H1 (cell line): ENCODE measurements at regions not wholly inside any gene's neighbourhood (a gene's known extent, or its start where the extent isn't known, plus 50 kb on each side); places are given as distances from the start of the nearest gene placed in this dataset.

Experiments used
- CTCF ChIA-PET: fragments of 300-600 bp; sonication (Branson Sonifier 250); formaldehyde crosslinking; loops from one replicate; lab custom pipeline; 2021; ENCODE audit not compliant: partially characterized antibody; lab: Charles Lee
- POLR2A ChIA-PET: fragments of 300-600 bp; sonication (Branson Sonifier 250); formaldehyde crosslinking; loops from one replicate; lab custom pipeline; 2021; ENCODE audit warnings: inconsistent platforms; ENCODE audit not compliant: partially characterized antibody; lab: Charles Lee
- DNase-seq, 2 experiments: peaks; one replicate each; pipeline versions ENCODE4 v3.0.0 to v3.0.0-alpha.2; 2010 to 2022; ENCODE audit warnings: low spot score in 2 of 2, low read depth in 1 of 2, mixed read lengths in 1 of 2
- FAIRE-seq: peaks from 2 replicates; lab custom pipeline; 2011; peaks lifted over from hg19 to GRCh38; lab: Jason Lieb, UNC
- H2AFZ ChIP-seq: 2 replicates; pipeline ENCODE4 v1.8.1; 2012; ENCODE audit warnings: low read length, inconsistent platforms
- H2AK5ac ChIP-seq: 2 replicates; pipeline ENCODE4 v1.6.1; 2013; ENCODE audit warnings: low read depth, low read length
- H2BK120ac ChIP-seq: replicated peaks from 2 replicates; pipeline ENCODE3; 2013; ENCODE audit warnings: low read depth, low read length, inconsistent platforms
- H2BK12ac ChIP-seq: 2 replicates; pipeline ENCODE4 v1.6.1; 2013; ENCODE audit warnings: low read depth, low read length
- H2BK15ac ChIP-seq: 2 replicates; pipeline ENCODE4 v1.6.1; 2013; ENCODE audit warnings: low read length
- H2BK20ac ChIP-seq: 2 replicates; pipeline ENCODE4 v1.6.1; 2013; ENCODE audit warnings: low read length
- H2BK5ac ChIP-seq: 2 replicates; pipeline ENCODE4 v1.6.1; 2013; ENCODE audit warnings: low read depth, low read length
- H3K14ac ChIP-seq: 2 replicates; pipeline ENCODE4 v1.6.1; 2013; ENCODE audit warnings: inconsistent platforms; ENCODE audit not compliant: insufficient read length
- H3K18ac ChIP-seq: 2 replicates; pipeline ENCODE4 v1.6.1; 2013; ENCODE audit warnings: low read length; ENCODE audit errors: extremely low read depth
- H3K23ac ChIP-seq: 2 replicates; pipeline ENCODE4 v1.6.1; 2013; ENCODE audit warnings: inconsistent platforms; ENCODE audit not compliant: insufficient read length
- H3K23me2 ChIP-seq: 2 replicates; pipeline ENCODE4 v1.6.1; 2013; ENCODE audit warnings: low read depth, low read length
- H3K27ac ChIP-seq: 2 replicates; pipeline ENCODE4 v1.6.1; 2011; ENCODE audit warnings: low read depth, low read length, inconsistent platforms
- H3K27me3 ChIP-seq, 4 experiments: replicated peaks in 1 of 4; 1 replicate in 1 of 4; 2 replicates in 3 of 4; pipeline versions ENCODE4 v1.6.1 to v1.8.1; 2011 to 2013; ENCODE audit warnings: low read length in 3 of 4, mild to moderate bottlenecking in 3 of 4, inconsistent platforms in 2 of 4, mixed read lengths in 2 of 4, moderate library complexity in 1 of 4; ENCODE audit not compliant: control insufficient read depth in 3 of 4, insufficient read depth in 3 of 4; ENCODE audit errors: extremely low read depth in 1 of 4
- H3K36me3 ChIP-seq, 4 experiments: 2 replicates each; pipeline versions ENCODE4 v1.6.1 to v1.8.1; 2011 to 2013; ENCODE audit warnings: mild to moderate bottlenecking in 4 of 4, low read length in 3 of 4, moderate library complexity in 2 of 4, control low read depth in 1 of 4, inconsistent platforms in 1 of 4; ENCODE audit not compliant: insufficient read depth in 4 of 4, control insufficient read depth in 2 of 4
- H3K4ac ChIP-seq: replicated peaks from 2 replicates; pipeline ENCODE3; 2013; ENCODE audit warnings: low read length, low read depth, mixed read lengths, inconsistent platforms; ENCODE audit not compliant: insufficient read length
- H3K4me1 ChIP-seq, 4 experiments: replicated peaks in 1 of 4; 1 replicate in 1 of 4; 2 replicates in 3 of 4; pipeline versions ENCODE4 v1.6.1 to v1.8.1; 2011 to 2013; ENCODE audit warnings: low read length in 3 of 4, inconsistent platforms in 2 of 4, mixed read lengths in 1 of 4; ENCODE audit not compliant: insufficient read depth in 4 of 4, control insufficient read depth in 3 of 4
- H3K4me2 ChIP-seq, 2 experiments: 2 replicates each; pipeline versions ENCODE4 v1.6.1 to v1.8.1; 2011 to 2013; ENCODE audit warnings: low read depth in 2 of 2, low read length in 2 of 2, control low read depth in 1 of 2, inconsistent platforms in 1 of 2, mild to moderate bottlenecking in 1 of 2; ENCODE audit not compliant: insufficient read depth in 1 of 2
- H3K4me3 ChIP-seq, 4 experiments: fragments of 200-600, 300-600 bp in 1 of 4; sonication (generic), shearing (Covaris generic), sonication (Bioruptor Twin) in 1 of 4; 2 replicates each; pipeline versions ENCODE4 v1.5.1 to v1.8.1; 2011 to 2016; ENCODE audit warnings: low read length in 4 of 4, low read depth in 3 of 4, control low read depth in 2 of 4, inconsistent platforms in 2 of 4, mild to moderate bottlenecking in 2 of 4, mixed read lengths in 1 of 4, moderate library complexity in 1 of 4; ENCODE audit not compliant: insufficient read depth in 2 of 4; ENCODE audit errors: extremely low read depth in 1 of 4
- H3K56ac ChIP-seq: replicated peaks from 2 replicates; pipeline ENCODE3; 2013; ENCODE audit warnings: low read depth, mild to moderate bottlenecking, mixed read lengths, low read length, inconsistent platforms; ENCODE audit not compliant: insufficient read length
- H3K79me1 ChIP-seq: 2 replicates; pipeline ENCODE4 v1.6.1; 2013; ENCODE audit warnings: low read depth, low read length, control low read depth
- H3K79me2 ChIP-seq, 2 experiments: 2 replicates each; pipeline versions ENCODE4 v1.6.1 to v1.8.1; 2012 to 2013; ENCODE audit warnings: low read length in 2 of 2, mild to moderate bottlenecking in 2 of 2, inconsistent platforms in 1 of 2; ENCODE audit not compliant: insufficient read depth in 2 of 2, control insufficient read depth in 1 of 2
- H3K9ac ChIP-seq, 4 experiments: replicated peaks in 1 of 4; 1 replicate in 1 of 4; 2 replicates in 3 of 4; pipeline versions ENCODE4 v1.6.1 to v1.8.1; 2011 to 2013; ENCODE audit warnings: low read depth in 3 of 4, low read length in 3 of 4, control low read depth in 2 of 4, mild to moderate bottlenecking in 2 of 4, moderate library complexity in 2 of 4, inconsistent platforms in 1 of 4; ENCODE audit errors: extremely low read depth in 1 of 4
- H3K9me3 ChIP-seq, 2 experiments: 2 replicates each; pipeline versions ENCODE4 v1.6.1 to v1.8.1; 2012 to 2013; ENCODE audit warnings: mild to moderate bottlenecking in 2 of 2, moderate library complexity in 2 of 2, control low read depth in 1 of 2, inconsistent platforms in 1 of 2, low read depth in 1 of 2, low read length in 1 of 2, mixed read lengths in 1 of 2; ENCODE audit not compliant: insufficient read depth in 2 of 2
- H4K20me1 ChIP-seq, 2 experiments: replicated peaks in 1 of 2; 2 replicates each; pipeline versions ENCODE3 to v1.8.1; 2011 to 2013; ENCODE audit warnings: inconsistent platforms in 2 of 2, low read length in 2 of 2, mild to moderate bottlenecking in 1 of 2; ENCODE audit not compliant: insufficient read depth in 2 of 2, control insufficient read depth in 1 of 2
- H4K5ac ChIP-seq: 2 replicates; pipeline ENCODE4 v1.6.1; 2013; ENCODE audit warnings: low read length, low read depth, mixed read lengths, inconsistent platforms; ENCODE audit not compliant: insufficient read length
- H4K8ac ChIP-seq: 2 replicates; pipeline ENCODE4 v1.8.0; 2013; ENCODE audit warnings: mild to moderate bottlenecking, moderate library complexity, low read length, inconsistent platforms; ENCODE audit not compliant: insufficient read depth; ENCODE audit errors: extremely low read depth
- H4K91ac ChIP-seq: replicated peaks from 2 replicates; pipeline ENCODE3; 2013; ENCODE audit warnings: low read length, mixed read lengths, inconsistent platforms; ENCODE audit not compliant: insufficient read length
- WGBS, 2 experiments: shearing (Covaris generic) in 1 of 2; methylation state at CpG; one replicate each; pipeline versions ENCODE4 v1.1.6 to v1.1.7; 2013 to 2015; ENCODE audit warnings: low lambda C conversion rate in 2 of 2, mixed read lengths in 2 of 2, inconsistent platforms in 1 of 2, low coverage in 1 of 2, missing lambda C conversion rate in 1 of 2; ENCODE audit not compliant: insufficient replicate concordance in 2 of 2, insufficient coverage in 1 of 2, insufficient read length in 1 of 2; ENCODE audit errors: extremely low coverage in 1 of 2, missing lambda C conversion rate in 1 of 2; 5-methylcytosine and 5-hydroxymethylcytosine counted together

DNA sequence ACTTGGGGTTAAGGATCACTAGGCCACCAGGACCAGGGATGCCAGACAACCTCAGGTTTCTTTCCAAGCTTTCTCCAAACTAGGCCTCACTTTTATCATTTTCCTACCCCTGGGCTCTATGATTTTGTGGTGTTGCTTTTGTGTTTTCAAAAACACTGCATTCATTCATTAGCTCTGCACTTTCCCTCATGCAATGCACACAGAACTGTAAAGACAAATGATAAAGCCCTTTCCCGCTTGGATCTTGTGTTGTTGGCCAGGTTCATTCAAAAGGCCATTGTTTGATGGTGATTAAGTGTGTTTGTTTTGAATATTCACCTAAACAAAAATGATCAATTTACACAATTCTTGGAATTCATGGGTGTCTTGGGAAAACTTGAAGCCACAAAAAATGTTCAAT lies 210.7 kb upstream of the TNP1 start:
- no peak overlapping the region for H3K4me3 ChIP-seq
- 0 out of 4 replicates have a peak, but pooled peaks cover 0 to 8% of the 10 kb centered on the region in 2 experiments for H3K9me3 ChIP-seq
- no peaks in the 10 kb centered on the region for H3K79me2 ChIP-seq
- H3K56ac ChIP-seq: no peak overlapping the region
- H4K20me1 ChIP-seq: peaks cover 0 to 10% of the 10 kb centered on the region in 2 experiments
- no peak overlapping the region for H2BK12ac ChIP-seq
- H4K5ac ChIP-seq: no peak overlapping the region
- no peak overlapping the region for H3K9ac ChIP-seq
- POLR2A ChIA-PET: no interaction called here
- no peak overlapping the region for H3K14ac ChIP-seq
- no peak overlapping the region for H2BK120ac ChIP-seq
- H3K18ac ChIP-seq: no peak overlapping the region
- H3K4me2 ChIP-seq: no peak overlapping the region
- no peak for DNase-seq
- no peak overlapping the region for H3K23ac ChIP-seq
- CTCF ChIA-PET: interaction anchor here (0.6 to 1.5 kb wide), 4 partner anchors 12 to 1150 kb away, joined by 3 read pairs; no protein-coding TSS in a partner anchor
- H2BK15ac ChIP-seq: no peak overlapping the region
- H3K4ac ChIP-seq: no peak overlapping the region
- H3K36me3 ChIP-seq: no peaks in the 10 kb centered on the region; a peak in 2 of 8 replicates
- H3K23me2 ChIP-seq: peaks cover 14% of the 10 kb centered on the region
- H2AK5ac ChIP-seq: no peak overlapping the region
- no peak overlapping the region for H4K91ac ChIP-seq
- H2AFZ ChIP-seq: no peak overlapping the region
- no peak overlapping the region for H2BK5ac ChIP-seq
- no peak overlapping the region for H4K8ac ChIP-seq
- H3K27me3 ChIP-seq: no peaks in the 10 kb centered on the region
- FAIRE-seq: no peak
- peaks cover 4% of the 10 kb centered on the region; the same call in 1 of the 2 replicates for H3K79me1 ChIP-seq
- H3K4me1 ChIP-seq: no peaks in the 10 kb centered on the region; a peak in 1 of 7 replicates
- no peak overlapping the region for H3K27ac ChIP-seq
- H2BK20ac ChIP-seq: no peak overlapping the region
- WGBS, 2 experiments: 94% methylated on average over 1 of the region's 1 CpG; no CpG with 5 or more reads in 1 of the 2 experiments
